NCI-H748 (cell line): ENCODE measurements at regions not wholly inside any gene's neighbourhood (a gene's known extent, or its start where the extent isn't known, plus 50 kb on each side); places are given as distances from the start of the nearest gene placed in this dataset.
"Not testable (repeated sequence)": the region's sequence is repeated elsewhere in the genome, so short reads cannot be mapped to it uniquely, and the experiment has no call there.

Experiments
- DNase-seq: peaks from one replicate; lab custom pipeline; 2025; ENCODE audit not compliant: unreplicated experiment; lab: John Stamatoyannopoulos, UW

DNA sequence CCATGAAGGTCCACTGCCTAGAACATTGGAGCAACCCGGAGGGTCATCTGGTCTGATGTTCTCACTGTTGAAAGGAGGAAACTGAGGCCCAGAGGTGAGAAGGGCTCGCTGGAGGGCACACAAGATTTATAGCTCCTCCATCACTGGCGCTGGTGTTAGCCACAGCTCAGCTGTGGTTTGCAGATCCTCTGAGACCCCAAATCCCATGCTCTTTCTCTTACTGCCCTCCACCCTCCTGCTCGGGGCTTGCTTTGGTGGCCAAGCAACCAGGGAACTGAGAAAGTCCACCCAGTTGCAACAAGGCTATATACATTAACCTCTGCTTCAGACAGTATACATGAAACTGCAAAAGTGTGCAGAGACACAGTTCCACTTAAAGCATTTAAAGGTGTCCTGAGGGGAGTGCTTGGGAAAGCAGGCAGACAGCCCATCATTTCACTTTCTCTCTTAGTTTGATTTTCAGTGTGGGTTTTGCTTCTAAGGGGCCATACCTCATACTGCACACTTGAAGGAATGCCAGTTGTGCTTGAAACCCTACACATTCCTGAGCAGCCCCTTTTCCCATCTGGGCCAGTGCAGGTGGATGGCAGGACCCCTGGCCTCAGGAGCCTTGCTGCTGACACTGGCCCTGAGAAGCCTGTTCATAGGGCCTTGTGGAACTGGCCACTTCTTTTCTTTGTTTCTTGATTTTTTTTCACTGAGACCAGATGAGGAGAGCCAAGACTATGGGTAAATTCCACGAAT lies 347.6 kb downstream of the CDC5L start:
- no peak for DNase-seq

DNA sequence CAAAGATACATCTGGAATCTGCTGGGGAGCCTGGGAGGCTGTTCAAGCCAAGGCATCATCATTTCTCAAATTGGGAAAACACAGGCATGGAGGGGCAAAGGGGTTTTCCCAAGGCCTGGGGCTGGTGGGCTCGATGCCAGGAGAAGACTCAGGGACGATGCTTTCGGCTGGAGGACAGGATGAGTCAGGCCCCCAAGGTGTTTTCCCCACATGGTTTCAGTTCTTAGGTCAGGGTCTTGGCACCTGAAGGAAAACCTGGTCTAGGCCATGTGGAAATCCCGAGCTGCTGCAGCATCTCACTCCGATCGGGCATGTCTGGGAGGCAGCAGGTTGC lies 348.1 kb downstream of the CDC5L start:
- no peak for DNase-seq

DNA sequence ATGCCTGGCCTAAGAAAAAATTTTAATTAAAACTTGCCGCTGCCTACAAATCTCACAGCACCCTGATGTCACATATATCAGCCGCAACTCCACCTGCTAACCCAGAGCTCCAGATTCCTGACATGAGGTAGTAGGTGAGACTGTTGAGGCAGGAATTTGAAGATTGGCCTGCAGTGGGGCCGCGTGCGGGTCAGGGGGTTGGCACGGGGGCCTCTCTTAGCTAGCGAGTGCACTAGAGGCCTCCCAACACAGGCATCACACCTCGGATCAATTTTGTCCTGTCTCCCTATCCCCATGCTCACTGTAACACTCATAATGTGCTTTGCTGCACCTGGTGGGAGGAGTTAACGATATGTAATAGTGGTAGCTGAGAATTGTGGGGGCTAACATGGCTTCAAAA lies 349.8 kb downstream of the CDC5L start:
- no peak for DNase-seq

- DNase-seq = no peak
Observed at GRCh38 chr6:44737829-44738528, 350.5 kb downstream of the CDC5L start.

- DNase-seq = no peak
Observed at GRCh38 chr6:44738601-44739146, 351.2 kb downstream of the CDC5L start.

- DNase-seq = no peak
Observed at GRCh38 chr6:44739181-44739580, 351.7 kb downstream of the CDC5L start.

GRCh38 chr6:44740566-44741120 lies 353.1 kb downstream of the CDC5L start:
- DNase-seq = no peak

- DNase-seq = no peak
Observed at GRCh38 chr6:44742201-44742600, 354.7 kb downstream of the CDC5L start.

GRCh38 chr6:44742828-44743372 lies 355.4 kb downstream of the CDC5L start:
- no peak for DNase-seq

DNA sequence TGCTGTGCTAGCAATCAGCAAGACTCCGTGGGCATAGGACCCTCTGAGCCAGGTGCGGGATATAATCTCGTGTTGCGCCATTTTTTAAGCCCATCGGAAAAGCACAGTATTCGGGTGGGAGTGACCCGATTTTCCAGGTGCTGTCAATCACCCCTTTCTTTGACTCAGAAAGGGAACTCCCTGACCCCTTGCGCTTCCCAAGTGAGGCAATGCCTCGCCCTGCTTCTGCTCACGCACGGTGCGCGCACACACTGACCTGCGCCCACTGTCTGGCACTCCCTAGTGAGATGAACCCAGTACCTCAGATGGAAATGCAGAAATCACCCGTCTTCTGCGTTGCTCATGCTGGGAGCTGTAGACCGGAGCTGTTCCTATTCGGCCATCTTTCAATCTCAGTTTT lies 372.6 kb downstream of the CDC5L start:
- DNase-seq = not testable (repeated sequence)

DNA sequence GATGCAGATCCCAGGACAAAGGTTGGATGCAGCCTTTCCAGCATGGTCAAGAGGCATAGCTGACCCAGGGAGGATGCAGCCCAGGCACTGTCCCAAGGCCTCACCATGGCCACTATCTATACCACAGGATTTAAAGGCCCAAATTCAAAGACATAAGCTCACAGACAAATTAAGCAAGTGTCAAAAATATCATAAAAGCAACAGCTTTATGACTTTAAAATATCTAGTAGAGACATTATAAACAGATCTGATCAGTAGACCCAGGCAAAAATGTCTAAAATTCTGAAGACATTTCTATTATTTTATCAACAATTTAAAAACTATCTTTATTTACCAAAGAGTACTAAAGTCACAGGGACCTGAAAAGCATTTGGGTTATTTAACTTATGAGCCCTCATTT lies 373.5 kb downstream of the CDC5L start:
- DNase-seq = no peak

DNA sequence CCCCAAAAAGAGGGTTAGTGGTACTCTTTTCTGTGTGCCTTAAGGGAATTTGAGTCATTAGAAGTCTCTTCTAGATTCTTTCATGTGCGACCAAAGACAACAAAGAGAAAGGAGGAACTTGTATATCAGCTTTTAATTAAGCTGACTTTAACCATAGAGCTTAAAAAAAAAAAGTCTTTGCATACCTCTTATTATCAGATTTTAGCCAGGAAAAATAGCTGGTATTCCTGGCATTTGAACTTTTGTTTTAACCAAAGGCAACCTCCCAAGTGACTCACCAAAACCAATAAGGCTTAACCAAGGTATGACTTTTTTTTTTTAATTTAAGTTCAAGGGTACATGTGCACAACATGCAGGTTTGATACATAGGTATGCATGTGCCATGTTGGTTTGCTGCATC lies 375.0 kb downstream of the CDC5L start:
- no peak for DNase-seq

GRCh38 chr6:44771647-44772415 lies 384.3 kb downstream of the CDC5L start:
- DNase-seq = no peak

DNA sequence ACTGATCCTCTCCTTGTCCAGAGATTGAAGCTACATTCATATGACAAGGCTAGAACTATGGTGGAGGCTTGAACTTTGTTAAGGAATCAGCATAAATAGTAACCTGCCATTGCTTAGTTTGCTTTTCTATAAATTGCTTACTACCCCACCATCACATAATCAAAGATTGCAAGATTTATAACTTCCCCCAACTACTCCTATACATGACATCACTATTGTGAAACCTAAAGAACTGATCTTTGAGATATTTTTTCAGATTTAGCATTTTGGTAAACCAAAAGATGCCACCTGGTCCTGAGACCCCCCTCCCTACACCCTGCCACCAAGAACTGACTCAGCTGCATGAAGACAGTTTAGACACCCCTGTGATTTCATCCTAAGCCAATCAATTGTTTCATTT lies 385.3 kb downstream of the CDC5L start:
- DNase-seq = no peak

- no peak for DNase-seq
Observed at GRCh38 chr6:44775121-44775520, 387.6 kb downstream of the CDC5L start.

- no peak for DNase-seq
Observed at GRCh38 chr6:44776344-44776743, 388.8 kb downstream of the CDC5L start.

DNA sequence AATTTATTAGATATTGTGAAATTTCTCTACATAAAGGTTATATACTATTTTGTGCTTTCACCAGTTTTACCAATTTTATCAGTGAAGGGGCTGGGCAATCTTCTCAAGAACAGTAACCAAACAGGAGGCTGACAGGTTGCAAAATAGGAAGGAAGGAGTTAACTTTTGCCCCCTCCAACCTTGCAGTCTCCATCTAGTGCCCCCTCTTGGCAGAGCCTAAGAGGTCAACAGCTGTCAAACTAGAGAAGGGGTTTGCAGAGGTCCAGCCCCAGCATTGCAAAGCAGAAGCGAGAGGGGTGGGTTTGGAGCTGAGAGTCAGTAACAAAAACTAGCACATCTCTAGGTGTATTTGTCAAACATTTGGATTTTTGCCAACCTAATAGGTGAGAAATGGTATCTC lies 391.0 kb downstream of the CDC5L start:
- DNase-seq = no peak
